Thoracic aorta (tissue), 2 donors: ENCODE measurements at regions not wholly inside any gene's neighbourhood (a gene's known extent, or its start where the extent isn't known, plus 50 kb on each side); places are given as distances from the start of the nearest gene placed in this dataset.
"Not testable (repeated sequence)": the region's sequence is repeated elsewhere in the genome, so short reads cannot be mapped to it uniquely, and the experiment has no call there.

Source experiments
- ATAC-seq: fragments of 150-250 bp; one replicate; pipeline ENCODE4 v1.8.0; 2017; ENCODE audit warnings: low read depth; ENCODE audit not compliant: insufficient number of reproducible peaks, low FRiP score
- DNase-seq: peaks from one replicate; pipeline ENCODE4 v3.0.0-alpha.2; 2020; ENCODE audit warnings: low spot score
- H3K27ac ChIP-seq, 2 donors: fragments of 200-600 bp; sonication (generic); 1 replicate in 1 of 2; 2 replicates in 1 of 2; pipeline ENCODE4 v1.5.1; 2016; ENCODE audit warnings: mild to moderate bottlenecking in 2 of 2, moderate library complexity in 2 of 2
- H3K27me3 ChIP-seq: fragments of 200-600 bp; sonication (generic); replicated peaks from 2 replicates; pipeline ENCODE4 v1.6.0; 2016; ENCODE audit warnings: mild to moderate bottlenecking; ENCODE audit not compliant: insufficient read depth
- H3K36me3 ChIP-seq: fragments of 200-600 bp; sonication (generic); one replicate; pipeline ENCODE4 v1.5.1; 2016
- H3K4me1 ChIP-seq, 2 donors: fragments of 200-600 bp; sonication (generic); 1 replicate in 1 of 2; 2 replicates in 1 of 2; pipeline versions ENCODE4 v1.5.1 to v1.6.0; 2016; ENCODE audit warnings: low read depth in 2 of 2, mild to moderate bottlenecking in 1 of 2; ENCODE audit not compliant: control insufficient read depth in 1 of 2
- H3K4me3 ChIP-seq: fragments of 200-600 bp; sonication (generic); 2 replicates; pipeline ENCODE4 v1.5.1; 2016; ENCODE audit warnings: mild to moderate bottlenecking
- H3K9me3 ChIP-seq: fragments of 200-600 bp; sonication (generic); 2 replicates; pipeline ENCODE4 v1.5.1; 2016

DNA sequence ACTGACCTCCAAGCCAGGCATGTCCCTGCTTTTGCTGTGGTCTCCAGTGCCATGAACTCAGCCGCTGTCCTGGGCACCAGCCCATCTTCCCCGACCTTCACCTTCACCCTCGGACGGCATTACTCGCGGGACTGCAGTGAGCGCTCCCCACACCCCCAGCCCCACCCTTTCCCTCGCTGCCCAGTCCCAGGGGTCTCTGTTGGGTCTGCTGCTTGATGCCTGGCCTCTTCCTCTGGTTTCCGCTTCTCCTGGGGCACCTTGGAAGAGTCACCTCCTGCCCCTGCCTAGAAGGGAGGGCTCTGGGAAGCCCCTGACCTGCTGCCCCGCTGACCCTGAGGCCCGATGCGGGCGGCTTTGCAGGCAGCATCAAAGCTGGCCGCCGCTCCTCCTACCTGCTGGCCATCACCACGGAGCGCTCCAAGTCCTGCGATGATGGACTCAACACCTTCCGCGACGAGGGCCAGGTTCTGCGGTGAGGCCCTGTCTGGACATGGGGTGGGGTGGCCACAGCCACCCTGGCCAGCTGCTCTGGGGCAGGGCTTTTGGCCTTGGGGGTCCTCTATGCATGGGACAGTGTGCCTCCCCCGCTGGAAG is 102.3 kb downstream of the ZNF267 start:
- not testable (repeated sequence) for H3K4me1 ChIP-seq, H3K4me3 ChIP-seq, H3K36me3 ChIP-seq, DNase-seq, H3K9me3 ChIP-seq, H3K27ac ChIP-seq, H3K27me3 ChIP-seq, ATAC-seq

DNA sequence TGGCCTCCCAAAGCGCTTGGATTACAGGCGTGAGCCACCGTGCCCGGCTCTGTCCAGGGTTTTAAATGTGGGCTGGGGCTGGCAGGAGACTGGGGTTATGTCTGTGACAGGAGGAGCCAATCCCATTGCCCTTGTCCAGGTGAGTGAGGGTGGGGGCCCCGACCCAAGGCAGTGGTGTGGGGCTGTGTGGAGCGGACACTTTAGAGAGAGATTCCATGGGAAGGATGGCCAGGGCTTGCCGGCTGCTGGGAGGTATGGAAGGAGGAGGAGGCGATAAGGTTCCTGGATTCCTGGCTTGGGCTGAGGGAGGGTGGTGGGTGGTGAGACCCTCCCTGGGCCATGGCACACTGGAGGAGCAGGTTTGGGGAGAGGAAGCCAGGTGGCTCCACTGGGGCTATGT is 104.9 kb downstream of the ZNF267 start:
- not testable (repeated sequence) for H3K36me3 ChIP-seq, H3K27me3 ChIP-seq, H3K9me3 ChIP-seq, ATAC-seq, H3K4me3 ChIP-seq, H3K27ac ChIP-seq, H3K4me1 ChIP-seq, DNase-seq

DNA sequence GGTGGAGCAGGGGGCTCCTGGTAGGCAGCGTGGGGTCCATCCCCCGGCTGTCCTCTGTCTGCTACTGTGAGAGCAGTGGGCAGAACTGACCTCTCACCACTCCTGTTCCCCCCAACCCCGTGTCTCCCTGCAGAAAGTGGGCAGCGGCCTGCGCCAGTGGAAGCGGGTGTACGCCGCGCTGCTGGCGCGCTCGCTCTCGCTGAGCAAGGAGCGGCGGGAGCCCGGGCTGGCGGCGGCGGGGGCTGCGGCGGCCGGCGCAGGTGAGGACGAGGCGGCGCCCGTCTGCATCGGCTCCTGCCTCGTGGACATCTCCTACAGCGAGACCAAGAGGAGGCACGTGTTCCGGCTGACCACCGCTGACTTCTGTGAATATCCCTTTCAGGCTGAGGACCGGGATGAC is 108.1 kb downstream of the ZNF267 start:
- not testable (repeated sequence) for H3K36me3 ChIP-seq, H3K4me1 ChIP-seq, H3K27ac ChIP-seq, H3K27me3 ChIP-seq, H3K9me3 ChIP-seq, H3K4me3 ChIP-seq, DNase-seq, ATAC-seq

DNA sequence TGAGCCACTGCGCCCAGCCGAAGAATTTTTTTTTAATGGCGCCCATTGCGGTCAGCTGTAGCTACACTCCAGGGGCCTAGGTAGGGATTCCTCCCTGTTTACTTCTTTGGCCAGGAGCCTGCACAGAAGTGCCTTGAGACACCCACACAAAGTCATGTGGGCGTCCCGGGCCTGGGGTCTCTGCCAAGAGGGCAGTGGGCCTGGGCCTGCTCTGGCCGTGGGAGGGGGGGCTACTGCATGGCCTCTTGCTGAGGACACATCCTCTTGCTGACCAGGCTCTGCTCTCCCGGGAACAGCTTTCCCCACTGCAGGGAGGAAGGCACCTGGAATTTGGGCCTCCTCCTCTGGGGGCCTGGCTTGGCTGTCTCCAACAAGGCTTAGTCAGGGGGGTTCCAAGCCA is 109.4 kb downstream of the ZNF267 start:
- not testable (repeated sequence) for DNase-seq, H3K27me3 ChIP-seq, H3K9me3 ChIP-seq, H3K27ac ChIP-seq, H3K36me3 ChIP-seq, H3K4me3 ChIP-seq, H3K4me1 ChIP-seq, ATAC-seq

DNA sequence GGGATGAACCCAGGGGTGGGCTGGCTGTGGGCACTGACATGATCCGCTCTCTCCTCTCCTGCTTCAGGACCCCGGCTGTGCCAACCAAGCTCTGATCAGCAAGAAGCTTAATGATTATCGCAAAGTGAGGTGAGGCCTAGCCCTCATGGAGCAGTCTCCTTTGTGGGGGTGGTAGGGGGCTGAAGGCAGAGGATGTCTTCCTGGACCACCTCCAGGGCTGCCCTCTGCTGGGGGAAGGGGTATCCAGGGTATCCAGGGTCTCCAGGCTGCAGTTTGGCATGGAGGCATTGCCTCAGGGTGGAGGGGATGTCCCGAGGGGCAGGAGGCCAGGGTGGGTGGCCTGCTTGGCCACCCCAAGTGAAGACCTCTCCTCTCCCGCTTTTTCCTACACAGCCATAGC is 110.1 kb downstream of the ZNF267 start:
- H3K4me3 ChIP-seq, ATAC-seq, H3K27ac ChIP-seq, H3K36me3 ChIP-seq, H3K27me3 ChIP-seq, DNase-seq, H3K9me3 ChIP-seq, H3K4me1 ChIP-seq: not testable (repeated sequence)

DNA sequence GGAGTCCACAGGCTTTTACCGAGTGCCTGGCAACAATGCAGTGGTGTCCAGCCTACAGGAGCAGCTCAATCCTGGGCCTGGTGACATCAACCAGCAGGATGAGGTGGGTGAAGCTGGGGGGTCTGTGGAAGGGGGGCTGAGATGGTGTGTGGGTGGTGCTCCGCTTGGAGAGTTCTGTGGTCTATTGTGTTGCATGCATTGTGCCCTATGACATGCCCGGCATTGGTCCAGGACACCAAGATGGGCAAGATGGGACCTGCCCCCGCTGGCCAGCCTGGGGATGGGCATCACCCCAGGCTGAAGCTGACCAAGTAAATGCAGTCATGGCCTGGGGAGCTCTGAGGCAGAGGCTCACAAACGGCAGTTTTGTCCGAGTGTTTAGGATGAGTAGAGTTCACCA is 113.3 kb downstream of the ZNF267 start:
- not testable (repeated sequence) for H3K9me3 ChIP-seq, H3K4me3 ChIP-seq, H3K27ac ChIP-seq, ATAC-seq, H3K4me1 ChIP-seq, DNase-seq, H3K36me3 ChIP-seq, H3K27me3 ChIP-seq

DNA sequence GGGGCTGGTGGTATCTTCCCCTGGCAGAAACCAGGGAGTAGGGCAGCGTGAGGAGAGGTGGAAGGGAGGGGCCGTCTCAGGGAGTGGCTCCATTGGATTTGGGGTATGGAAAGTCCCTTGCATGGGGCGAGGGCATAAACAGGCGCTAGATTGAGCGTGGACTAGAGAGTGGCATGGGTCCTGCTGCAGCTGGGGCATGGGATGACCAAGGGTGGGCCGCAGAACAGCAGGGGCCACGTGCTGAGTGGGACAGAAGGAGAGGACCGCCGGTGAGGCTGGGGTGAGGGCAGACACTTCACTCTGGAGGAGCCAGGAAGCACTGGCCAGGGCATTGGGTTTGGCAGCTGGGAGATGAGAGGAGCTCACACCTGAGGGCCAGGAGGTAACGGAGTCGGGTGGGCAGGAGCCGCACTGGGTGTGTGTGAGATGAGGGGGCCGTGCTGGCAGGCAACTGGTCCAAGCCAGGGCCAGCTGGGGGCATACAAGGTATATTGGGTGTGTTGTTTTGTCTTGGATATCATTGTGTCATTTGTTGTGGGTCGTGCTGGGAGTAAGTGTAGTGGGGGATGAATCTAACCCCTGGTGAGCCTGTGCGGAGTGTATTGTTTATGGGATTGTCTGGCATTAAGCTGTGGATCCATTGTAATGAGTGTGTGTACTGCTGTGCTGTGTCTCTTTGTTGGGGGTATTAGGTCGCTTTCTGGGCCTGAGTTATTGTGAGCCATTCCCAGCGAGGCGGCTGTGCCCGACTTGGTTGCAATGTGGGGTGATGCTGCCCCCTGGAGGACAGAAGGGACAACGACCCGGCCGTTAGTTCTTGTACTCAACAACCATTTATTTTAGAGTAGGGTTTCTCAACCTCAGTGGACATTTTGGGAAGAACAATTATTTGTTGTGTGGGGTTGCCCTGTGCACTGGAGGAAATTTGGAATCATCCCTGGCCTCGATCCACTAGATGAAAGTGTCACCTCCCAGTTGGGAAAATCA is 115.3 kb downstream of the ZNF267 start:
- not testable (repeated sequence) for H3K4me1 ChIP-seq, H3K27ac ChIP-seq, H3K4me3 ChIP-seq, DNase-seq, H3K27me3 ChIP-seq, H3K9me3 ChIP-seq, H3K36me3 ChIP-seq, ATAC-seq

DNA sequence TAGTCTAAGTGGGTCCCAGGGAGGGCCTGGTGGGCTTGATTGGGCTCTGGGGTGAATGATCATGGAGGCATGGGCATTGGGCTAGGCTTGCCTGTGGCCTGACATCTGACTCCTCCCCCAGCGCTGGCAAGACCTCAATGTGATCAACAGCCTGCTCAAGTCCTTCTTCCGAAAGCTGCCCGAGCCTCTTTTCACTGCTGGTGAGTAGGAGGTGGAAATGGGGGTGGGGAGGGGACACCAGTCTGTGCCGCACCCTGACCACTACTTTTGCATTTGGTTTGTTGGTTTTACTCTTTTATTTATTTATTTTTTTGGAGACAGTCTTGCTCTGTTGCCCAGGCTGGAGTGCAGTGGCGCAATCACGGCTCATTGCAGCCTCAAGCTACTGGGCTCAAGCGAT is 116.7 kb downstream of the ZNF267 start:
- not testable (repeated sequence) for H3K27me3 ChIP-seq, DNase-seq, H3K27ac ChIP-seq, H3K4me3 ChIP-seq, H3K36me3 ChIP-seq, H3K9me3 ChIP-seq, H3K4me1 ChIP-seq, ATAC-seq

DNA sequence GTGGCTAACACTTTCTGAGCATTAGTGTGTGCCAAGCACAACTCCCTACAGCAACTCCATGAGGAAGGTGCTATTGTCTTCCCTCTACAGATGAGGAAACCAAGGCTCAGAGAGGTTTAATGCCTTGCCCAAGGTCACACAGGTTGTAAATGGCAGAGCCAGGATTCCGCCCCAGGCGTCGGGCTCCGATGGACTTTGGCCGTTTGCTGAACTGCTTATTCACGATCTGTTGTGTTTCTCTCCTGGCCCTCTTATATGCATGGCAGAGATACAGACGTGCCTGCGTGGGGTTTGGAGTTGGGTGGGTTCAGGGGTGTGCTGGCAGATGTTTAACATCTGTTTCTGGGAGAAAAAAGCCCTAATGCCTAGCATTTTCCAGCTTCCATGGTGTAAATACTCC is 117.4 kb downstream of the ZNF267 start:
- H3K36me3 ChIP-seq, H3K9me3 ChIP-seq, H3K27me3 ChIP-seq, H3K4me3 ChIP-seq, H3K4me1 ChIP-seq, DNase-seq, ATAC-seq, H3K27ac ChIP-seq: not testable (repeated sequence)

DNA sequence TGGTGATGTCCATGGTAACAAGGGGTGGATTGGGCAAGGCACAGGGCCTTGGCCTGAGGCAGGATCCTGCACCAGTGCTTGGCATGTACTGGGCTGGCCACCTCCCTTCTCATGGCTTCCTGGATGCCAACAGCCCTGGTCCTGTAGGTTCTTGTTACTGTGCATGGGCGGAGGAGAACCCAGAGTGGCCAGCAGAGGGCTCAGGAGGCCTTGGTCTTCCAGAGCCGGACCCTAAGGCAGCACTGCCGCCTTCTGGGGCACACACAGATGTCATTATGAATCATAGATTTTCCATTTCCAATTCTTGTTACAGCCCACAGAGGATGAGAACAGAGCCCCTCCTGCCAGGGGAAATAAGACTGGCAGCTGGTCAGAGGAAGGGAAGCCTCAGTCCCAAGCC is 122.7 kb downstream of the ZNF267 start:
- not testable (repeated sequence) for H3K4me1 ChIP-seq, H3K4me3 ChIP-seq, DNase-seq, H3K27ac ChIP-seq, H3K36me3 ChIP-seq, ATAC-seq, H3K27me3 ChIP-seq, H3K9me3 ChIP-seq

DNA sequence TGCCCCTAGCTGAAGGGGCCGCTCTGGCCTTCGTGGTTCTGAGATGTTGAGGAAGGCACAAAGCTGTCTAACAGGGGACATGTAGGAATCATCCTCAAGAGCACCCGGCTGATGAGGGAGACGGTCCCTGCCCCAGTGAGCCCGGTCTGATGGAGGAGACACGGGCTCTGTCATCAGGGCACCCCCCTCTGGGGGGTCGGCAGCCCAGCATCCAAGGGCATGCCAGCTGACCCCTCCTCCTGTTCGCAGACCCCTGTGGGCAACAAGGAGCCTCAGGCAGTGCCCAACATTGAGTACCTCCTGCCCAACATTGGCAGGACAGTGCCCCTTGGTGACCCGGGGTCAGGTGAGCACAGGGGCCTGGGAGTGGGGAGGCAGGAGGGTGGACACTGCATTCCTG is 128.9 kb downstream of the ZNF267 start:
- not testable (repeated sequence) for H3K27me3 ChIP-seq, H3K9me3 ChIP-seq, H3K36me3 ChIP-seq, H3K27ac ChIP-seq, H3K4me1 ChIP-seq, DNase-seq, ATAC-seq, H3K4me3 ChIP-seq

DNA sequence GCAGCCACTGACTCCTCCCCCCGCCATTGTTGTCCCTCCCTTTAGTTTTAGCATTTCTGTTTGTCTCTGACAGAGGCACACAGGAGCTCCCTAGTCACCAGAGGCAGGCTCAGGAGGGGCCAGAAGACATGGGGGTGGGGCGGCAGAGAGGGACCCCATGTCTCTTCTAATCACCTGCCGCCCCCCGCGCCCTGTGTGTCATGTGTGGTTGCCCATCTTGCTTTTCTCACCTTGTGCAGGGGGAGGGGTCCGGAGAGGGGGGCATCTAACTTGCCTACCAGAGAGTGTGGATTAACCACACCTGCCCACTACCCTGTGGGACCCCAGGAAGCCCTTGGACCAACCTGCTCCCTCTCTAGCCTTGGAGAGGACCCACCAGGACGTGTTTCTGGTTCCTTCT is 130.2 kb downstream of the ZNF267 start:
- not testable (repeated sequence) for H3K4me3 ChIP-seq, ATAC-seq, H3K36me3 ChIP-seq, H3K27me3 ChIP-seq, DNase-seq, H3K9me3 ChIP-seq, H3K4me1 ChIP-seq, H3K27ac ChIP-seq
